Rectal smooth muscle tissue (tissue), 1 donor: ENCODE measurements at regions not wholly inside any gene's neighbourhood (a gene's known extent, or its start where the extent isn't known, plus 50 kb on each side); places are given as distances from the start of the nearest gene placed in this dataset.

Experiments
- H3K27ac ChIP-seq: one replicate; pipeline ENCODE4 v1.7.0; 2013; ENCODE audit warnings: low read depth, low read length, inconsistent platforms
- H3K27me3 ChIP-seq: one replicate; pipeline ENCODE4 v1.7.0; 2013; ENCODE audit warnings: low read length; ENCODE audit not compliant: control insufficient read depth, insufficient read depth
- H3K36me3 ChIP-seq: one replicate; pipeline ENCODE4 v1.7.0; 2013; ENCODE audit warnings: low read length; ENCODE audit not compliant: control insufficient read depth, insufficient read depth
- H3K4me1 ChIP-seq: one replicate; pipeline ENCODE4 v1.7.0; 2013; ENCODE audit warnings: low read length; ENCODE audit not compliant: control insufficient read depth, insufficient read depth
- H3K4me3 ChIP-seq: one replicate; pipeline ENCODE4 v1.7.0; 2013; ENCODE audit warnings: low read length
- H3K9ac ChIP-seq: one replicate; pipeline ENCODE4 v1.7.0; 2013; ENCODE audit warnings: low read length

GRCh38 chr14:86050757-86051156, 520.8 kb downstream of the FLRT2 start:
- Histone ChIP-seq H3K4me1 (no peaks in the 10 kb centered on the region), H3K27ac (no peak overlapping the region), H3K9ac (no peak overlapping the region), H3K4me3 (no peak overlapping the region), H3K36me3 (no peaks in the 10 kb centered on the region), H3K27me3 (no peaks in the 10 kb centered on the region)

DNA sequence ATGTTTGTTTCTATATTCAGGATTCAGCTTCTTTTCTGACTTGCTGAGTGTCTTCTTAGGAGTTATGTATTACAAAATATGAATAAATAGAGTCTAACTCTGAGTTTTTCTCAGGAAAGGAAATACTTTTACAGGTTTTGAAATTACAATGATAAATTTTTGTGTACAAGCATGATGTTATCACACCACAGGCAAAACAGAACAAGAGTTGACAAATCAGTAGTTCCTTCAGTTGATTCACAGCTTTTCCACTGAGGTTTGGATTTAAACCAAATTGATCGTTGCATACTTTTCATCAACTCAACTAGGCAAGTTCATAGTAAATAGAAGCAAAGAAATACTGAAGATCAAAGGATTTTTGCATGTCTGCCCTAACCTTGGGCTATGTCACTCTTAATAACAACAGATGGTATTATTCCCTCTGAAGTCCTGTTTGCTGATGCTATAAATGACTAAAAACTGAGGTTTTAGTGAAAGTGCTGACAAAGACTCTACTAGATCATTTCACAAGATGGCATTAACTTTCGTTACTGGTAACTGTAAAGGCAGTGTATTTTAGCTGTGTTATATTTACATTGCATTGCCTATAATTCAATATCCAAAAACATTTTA, 520.2 kb downstream of the FLRT2 start:
- H3K27me3 ChIP-seq = no peaks in the 10 kb centered on the region
- no peaks in the 10 kb centered on the region for H3K36me3 ChIP-seq
- no peak overlapping the region for H3K27ac ChIP-seq
- no peaks in the 10 kb centered on the region for H3K4me1 ChIP-seq
- no peak overlapping the region for H3K4me3 ChIP-seq
- no peak overlapping the region for H3K9ac ChIP-seq

DNA sequence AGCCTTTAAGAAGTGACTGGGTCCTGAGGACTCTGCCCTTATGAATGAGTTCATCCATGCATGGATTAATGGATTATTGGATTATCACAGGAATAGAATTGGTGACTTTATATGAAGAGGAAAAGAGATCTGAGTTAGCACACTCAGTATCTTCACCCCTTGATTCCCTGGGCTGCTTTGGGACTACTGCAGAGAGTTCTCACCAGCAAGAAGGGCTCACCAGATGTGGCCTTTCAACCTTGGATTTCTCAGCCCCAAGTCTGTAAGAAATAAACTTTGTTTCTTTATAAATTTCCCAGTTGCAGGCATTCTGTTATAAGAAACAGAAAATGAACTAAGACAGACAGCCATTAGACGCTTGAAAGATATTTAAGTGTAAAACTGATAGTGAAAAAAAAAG, 509.2 kb downstream of the FLRT2 start:
- H3K4me1 ChIP-seq = no peaks in the 10 kb centered on the region
- H3K9ac ChIP-seq = no peak overlapping the region
- no peaks in the 10 kb centered on the region for H3K27me3 ChIP-seq
- no peak overlapping the region for H3K27ac ChIP-seq
- H3K36me3 ChIP-seq = no peaks in the 10 kb centered on the region
- no peak overlapping the region for H3K4me3 ChIP-seq

- Histone ChIP-seq H3K27me3 (no peaks in the 10 kb centered on the region), H3K27ac (no peak overlapping the region), H3K9ac (no peak overlapping the region), H3K36me3 (no peaks in the 10 kb centered on the region), H3K4me3 (no peak overlapping the region), H3K4me1 (no peaks in the 10 kb centered on the region)
Observed at GRCh38 chr14:86038387-86039042, 508.6 kb downstream of the FLRT2 start.

DNA sequence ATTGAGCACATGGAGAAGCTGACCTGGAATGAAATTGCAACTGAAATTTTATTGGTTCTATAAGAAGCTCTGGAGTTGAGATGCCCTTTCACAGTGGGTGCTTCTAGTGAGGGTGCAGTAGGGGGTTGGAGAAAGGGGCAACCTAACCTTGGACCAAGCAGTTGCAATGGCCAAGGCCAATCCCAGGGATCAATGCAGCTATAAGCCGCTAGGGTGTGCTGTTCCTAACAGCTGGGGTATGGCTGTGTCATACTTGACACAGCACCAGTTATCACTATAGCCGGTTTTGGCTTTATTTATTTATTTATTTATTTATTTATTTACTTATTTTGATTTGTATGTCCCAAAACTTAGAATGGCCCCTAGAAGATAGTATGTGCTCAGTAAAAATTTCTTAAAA, 505.9 kb downstream of the FLRT2 start:
- no peaks in the 10 kb centered on the region for H3K4me1 ChIP-seq
- no peaks in the 10 kb centered on the region for H3K27me3 ChIP-seq
- no peak overlapping the region for H3K27ac ChIP-seq
- no peaks in the 10 kb centered on the region for H3K36me3 ChIP-seq
- H3K9ac ChIP-seq = no peak overlapping the region
- H3K4me3 ChIP-seq = no peak overlapping the region

DNA sequence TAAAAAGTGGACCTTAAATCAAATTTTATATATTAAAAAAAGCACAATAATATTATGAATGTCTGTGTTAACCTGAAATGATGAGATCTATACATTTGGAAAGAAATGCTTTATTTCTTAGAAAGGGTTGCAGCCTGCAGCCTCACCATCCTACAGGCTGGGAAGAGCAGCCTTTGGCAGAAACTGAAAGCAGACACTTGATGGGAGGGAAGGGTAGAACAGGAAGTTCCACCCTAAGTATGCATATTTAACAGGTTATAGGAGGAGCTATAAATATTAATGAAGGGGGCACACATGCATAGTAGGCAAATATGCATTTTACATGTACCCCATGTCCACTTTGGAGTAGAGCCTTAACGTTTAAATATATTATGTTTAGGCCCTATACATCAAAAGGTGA, 498.0 kb downstream of the FLRT2 start:
- H3K36me3 ChIP-seq = no peaks in the 10 kb centered on the region
- H3K9ac ChIP-seq = no peak overlapping the region
- no peak overlapping the region for H3K27ac ChIP-seq
- H3K4me1 ChIP-seq = no peaks in the 10 kb centered on the region
- no peak overlapping the region for H3K4me3 ChIP-seq
- H3K27me3 ChIP-seq = no peaks in the 10 kb centered on the region

DNA sequence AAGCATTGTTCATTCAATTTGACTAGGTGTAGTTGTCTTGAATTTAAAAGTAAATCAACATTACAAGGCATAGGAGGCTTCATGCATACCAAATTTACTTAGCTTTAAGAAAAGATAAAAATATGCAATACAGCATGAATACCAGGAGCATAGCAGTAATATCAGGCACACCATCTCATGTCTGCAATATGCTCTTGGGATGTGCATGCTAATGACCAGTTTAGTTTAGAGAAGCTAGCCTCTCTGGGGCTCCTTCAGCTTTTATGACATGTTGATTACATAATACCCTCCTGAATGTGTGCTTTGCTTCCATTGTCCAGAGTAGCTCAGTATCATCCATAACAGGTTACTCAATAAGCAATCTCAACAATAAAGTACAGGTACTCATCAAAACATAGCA, 497.2 kb downstream of the FLRT2 start:
- Histone ChIP-seq H3K27me3 (no peaks in the 10 kb centered on the region), H3K27ac (no peak overlapping the region), H3K36me3 (no peaks in the 10 kb centered on the region)

GRCh38 chr14:86022031-86022629, 492.2 kb downstream of the FLRT2 start:
- Histone ChIP-seq H3K27me3 (no peaks in the 10 kb centered on the region), H3K4me3 (no peak overlapping the region), H3K36me3 (no peaks in the 10 kb centered on the region), H3K4me1 (no peaks in the 10 kb centered on the region), H3K9ac (no peak overlapping the region), H3K27ac (no peak overlapping the region)

More for the DNA sequence above, 497.2 kb downstream of the FLRT2 start:
- no peak overlapping the region for H3K9ac ChIP-seq
- no peaks in the 10 kb centered on the region for H3K4me1 ChIP-seq
- H3K4me3 ChIP-seq = no peak overlapping the region

- Histone ChIP-seq H3K27ac (no peak overlapping the region), H3K9ac (no peak overlapping the region), H3K4me3 (no peak overlapping the region), H3K4me1 (no peaks in the 10 kb centered on the region), H3K36me3 (no peaks in the 10 kb centered on the region), H3K27me3 (no peaks in the 10 kb centered on the region)
Observed at GRCh38 chr14:86020841-86021240, 490.9 kb downstream of the FLRT2 start.

- no peaks in the 10 kb centered on the region for H3K36me3 ChIP-seq
- H3K4me3 ChIP-seq = no peak overlapping the region
- no peaks in the 10 kb centered on the region for H3K27me3 ChIP-seq
- no peak overlapping the region for H3K27ac ChIP-seq
- H3K4me1 ChIP-seq = no peaks in the 10 kb centered on the region
- no peak overlapping the region for H3K9ac ChIP-seq
Observed at GRCh38 chr14:86015941-86016340, 486.0 kb downstream of the FLRT2 start.

- H3K4me1 ChIP-seq = no peaks in the 10 kb centered on the region
- H3K4me3 ChIP-seq = no peak overlapping the region
- H3K9ac ChIP-seq = no peak overlapping the region
- H3K27ac ChIP-seq = no peak overlapping the region
- no peaks in the 10 kb centered on the region for H3K27me3 ChIP-seq
- no peaks in the 10 kb centered on the region for H3K36me3 ChIP-seq
Observed at GRCh38 chr14:86015511-86015910, 485.6 kb downstream of the FLRT2 start.

DNA sequence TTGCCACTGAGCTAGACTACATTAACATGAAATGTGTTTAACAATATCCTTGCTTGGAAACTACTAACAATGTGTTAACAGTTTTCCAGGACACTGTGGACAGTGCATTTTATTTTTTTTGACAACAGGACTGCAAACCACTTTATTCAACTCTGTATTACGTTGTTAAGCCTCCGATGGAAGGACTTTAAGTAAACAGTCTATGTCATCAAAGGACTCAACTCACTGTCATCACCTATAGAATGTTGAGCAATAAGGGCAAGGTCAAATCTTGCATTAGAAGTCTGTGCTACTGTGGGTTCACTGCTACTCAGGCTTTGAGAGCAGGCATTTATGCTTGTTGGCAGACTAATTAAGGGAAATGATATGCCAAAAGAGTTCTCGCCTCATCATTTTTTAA, 483.7 kb downstream of the FLRT2 start:
- H3K9ac ChIP-seq = no peak overlapping the region
- H3K27ac ChIP-seq = no peak overlapping the region
- H3K4me1 ChIP-seq = no peaks in the 10 kb centered on the region
- no peaks in the 10 kb centered on the region for H3K27me3 ChIP-seq
- no peaks in the 10 kb centered on the region for H3K36me3 ChIP-seq
- no peak overlapping the region for H3K4me3 ChIP-seq

DNA sequence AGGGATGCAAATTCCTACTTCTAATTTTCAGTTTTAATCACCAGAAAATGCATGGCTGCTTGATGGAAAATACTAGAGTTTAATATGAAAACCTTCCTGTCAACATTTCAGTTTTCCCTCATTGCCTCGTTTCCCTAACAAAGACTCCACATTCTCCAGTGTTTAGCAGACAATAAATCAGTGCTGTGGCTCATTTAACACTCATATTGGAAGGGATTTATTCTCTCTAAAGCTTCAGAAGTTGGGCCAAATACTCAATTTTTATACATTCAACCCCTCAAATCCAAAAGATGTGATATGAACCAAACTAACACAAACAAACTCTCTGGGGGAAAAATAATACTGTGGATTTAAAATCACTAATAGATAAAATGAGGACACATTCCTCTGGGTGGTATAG, 482.5 kb downstream of the FLRT2 start:
- Histone ChIP-seq H3K4me1 (no peaks in the 10 kb centered on the region), H3K4me3 (no peak overlapping the region), H3K9ac (no peak overlapping the region), H3K36me3 (no peaks in the 10 kb centered on the region), H3K27ac (no peak overlapping the region), H3K27me3 (no peaks in the 10 kb centered on the region)
